ENCODE measurements at regions not wholly inside any gene's neighbourhood (a gene's known extent, or its start where the extent isn't known, plus 50 kb on each side); places are given as distances from the start of the nearest gene placed in this dataset.

- TF ChIP-seq POLR2A (IDR thresholded peaks at IDR 0.05; ENCODE audit: low read depth, low read length) (no peak), TAF1 (IDR thresholded peaks at IDR 0.05; ENCODE audit: borderline replicate concordance, low read depth, low read length) (no peak)
These were observed 144.0 kb upstream of the HAPLN1 start for GRCh38 chr5:83864652-83865051.

Measured in GM12892 (cell line).